ENCODE measurements at regions not wholly inside any gene's neighbourhood (a gene's known extent, or its start where the extent isn't known, plus 50 kb on each side); places are given as distances from the start of the nearest gene placed in this dataset.

GRCh38 chr10:25101461-25102146, 73.2 kb upstream of the GPR158 start:
- ATAC-seq (no peak), DNase-seq (no peak)
- intact Hi-C loops (cut with DNase I) = no loop called here

GRCh38 chr10:25102147-25102822, 72.5 kb upstream of the GPR158 start:
- Histone ChIP-seq H3K27ac (no peak overlapping the region), H3K36me3 (no peaks in the 10 kb centered on the region), H3K9me3 (no peaks in the 10 kb centered on the region), H3K27me3 (ENCODE audit: low read depth) (peaks cover 3% of the 10 kb centered on the region), H3K4me1 (no peaks in the 10 kb centered on the region), H3K4me3 (no peak overlapping the region)
- no peak for DNase-seq
- no peak for ATAC-seq
- no peak for TF ChIP-seq CTCF (IDR thresholded peaks at IDR 0.05)
- intact Hi-C loops (cut with DNase I) = no loop called here

More at GRCh38 chr10:25101461-25102146, 73.2 kb upstream of the GPR158 start:
- Histone ChIP-seq H3K9me3 (no peaks in the 10 kb centered on the region), H3K4me3 (no peak overlapping the region), H3K36me3 (no peaks in the 10 kb centered on the region), H3K4me1 (no peaks in the 10 kb centered on the region), H3K27ac (no peak overlapping the region), H3K27me3 (ENCODE audit: low read depth) (peaks cover 3% of the 10 kb centered on the region)
- TF ChIP-seq CTCF (IDR thresholded peaks at IDR 0.05) = no peak

GRCh38 chr10:25103703-25104102, 71.1 kb upstream of the GPR158 start:
- Histone ChIP-seq H3K36me3 (no peaks in the 10 kb centered on the region), H3K9me3 (no peaks in the 10 kb centered on the region), H3K4me3 (no peak overlapping the region), H3K27ac (no peak overlapping the region), H3K4me1 (no peaks in the 10 kb centered on the region), H3K27me3 (ENCODE audit: low read depth) (peaks cover 3% of the 10 kb centered on the region)
- no peak for TF ChIP-seq CTCF (IDR thresholded peaks at IDR 0.05)
- ATAC-seq (no peak), DNase-seq (no peak)
- intact Hi-C loops (cut with DNase I) = no loop called here

GRCh38 chr10:25104441-25104840, 70.4 kb upstream of the GPR158 start:
- Histone ChIP-seq H3K4me1 (no peaks in the 10 kb centered on the region), H3K4me3 (no peak overlapping the region), H3K27me3 (ENCODE audit: low read depth) (peaks cover 3% of the 10 kb centered on the region), H3K36me3 (no peaks in the 10 kb centered on the region), H3K27ac (no peak overlapping the region), H3K9me3 (no peaks in the 10 kb centered on the region)
- no peak for DNase-seq
- no peak for ATAC-seq
- TF ChIP-seq CTCF (IDR thresholded peaks at IDR 0.05) = no peak
- intact Hi-C loops (cut with DNase I) = no loop called here

GRCh38 chr10:25105262-25105661, 69.5 kb upstream of the GPR158 start:
- H3K27ac ChIP-seq = no peak overlapping the region
- DNase-seq = no peak

More at GRCh38 chr10:25105262-25105661, 69.5 kb upstream of the GPR158 start:
- Histone ChIP-seq H3K36me3 (no peaks in the 10 kb centered on the region), H3K9me3 (no peaks in the 10 kb centered on the region), H3K4me3 (no peak overlapping the region), H3K27me3 (ENCODE audit: low read depth) (peaks cover 3% of the 10 kb centered on the region), H3K4me1 (no peaks in the 10 kb centered on the region)
- TF ChIP-seq CTCF (IDR thresholded peaks at IDR 0.05) = no peak
- intact Hi-C loops (cut with DNase I) = no loop called here
- ATAC-seq = no peak
